HAP-1 (cell line): ENCODE measurements at regions not wholly inside any gene's neighbourhood (a gene's known extent, or its start where the extent isn't known, plus 50 kb on each side); places are given as distances from the start of the nearest gene placed in this dataset.

Experiments
- DNase-seq, 2 experiments: peaks; one replicate each; pipeline ENCODE4 v3.0.0-alpha.2; 2016 to 2020; ENCODE audit warnings: low spot score in 2 of 2
- H3K27me3 ChIP-seq: fragments of 250-450 bp; sonication (Bioruptor Pico); 2 replicates; pipeline ENCODE4 v1.5.1; 2020; ENCODE audit warnings: low read depth, mild to moderate bottlenecking, moderate library complexity
- H3K36me3 ChIP-seq: fragments of 250-450 bp; sonication (Bioruptor Pico); replicated peaks from 2 replicates; pipeline ENCODE4 v1.5.1; 2020; ENCODE audit warnings: mild to moderate bottlenecking
- H3K4me1 ChIP-seq: fragments of 250-450 bp; sonication (Bioruptor Pico); 2 replicates; pipeline ENCODE4 v1.5.1; 2020; ENCODE audit warnings: mild to moderate bottlenecking
- H3K4me3 ChIP-seq: fragments of 250-450 bp; sonication (Bioruptor Pico); 2 replicates; pipeline ENCODE4 v1.5.1; 2020; ENCODE audit warnings: mild to moderate bottlenecking, moderate library complexity
- H3K9me3 ChIP-seq: fragments of 250-450 bp; sonication (Bioruptor Pico); 2 replicates; pipeline ENCODE4 v1.5.1; 2020; ENCODE audit warnings: mild to moderate bottlenecking, moderate library complexity
- in situ Hi-C: fragments of 300-500 bp; cut with MboI; formaldehyde crosslinking; loops from 3 replicates; pipeline ENCODE4 v1.14.3; 2020; ENCODE audit warnings: low sequenced_read_pairs, inconsistent platforms, mixed read lengths

- in situ Hi-C loops, result no loop called here
- no peak for DNase-seq
- Histone ChIP-seq H3K27me3 (no peaks in the 10 kb centered on the region), H3K4me1 (no peaks in the 10 kb centered on the region), H3K9me3 (no peaks in the 10 kb centered on the region), H3K36me3 (no peaks in the 10 kb centered on the region), H3K4me3 (no peak overlapping the region)
Observed at GRCh38 chr9:1115370-1115769, 65.2 kb downstream of the DMRT2 start.

GRCh38 chr9:1117439-1117838 is 67.3 kb downstream of the DMRT2 start:
- in situ Hi-C loops, result no loop called here
- Histone ChIP-seq H3K36me3 (no peaks in the 10 kb centered on the region), H3K27me3 (no peaks in the 10 kb centered on the region), H3K9me3 (no peaks in the 10 kb centered on the region), H3K4me3 (no peak overlapping the region), H3K4me1 (no peaks in the 10 kb centered on the region)
- DNase-seq, result no peak

- Histone ChIP-seq H3K27me3 (no peaks in the 10 kb centered on the region), H3K4me3 (no peak overlapping the region), H3K4me1 (no peaks in the 10 kb centered on the region), H3K36me3 (no peaks in the 10 kb centered on the region), H3K9me3 (no peaks in the 10 kb centered on the region)
- in situ Hi-C loops, result no loop called here
- DNase-seq, result no peak
Observed at GRCh38 chr9:1120500-1121165, 70.5 kb downstream of the DMRT2 start.

- no peaks in the 10 kb centered on the region for H3K27me3 ChIP-seq
- H3K4me3 ChIP-seq, result no peak overlapping the region
- no peaks in the 10 kb centered on the region for H3K9me3 ChIP-seq
- H3K36me3 ChIP-seq, result no peaks in the 10 kb centered on the region
- in situ Hi-C loops, result no loop called here
- no peaks in the 10 kb centered on the region for H3K4me1 ChIP-seq
- no peak for DNase-seq
Observed at GRCh38 chr9:1125741-1126140, 75.6 kb downstream of the DMRT2 start.

GRCh38 chr9:1128046-1128445 is 77.9 kb downstream of the DMRT2 start:
- no peak for DNase-seq
- Histone ChIP-seq H3K27me3 (no peaks in the 10 kb centered on the region), H3K36me3 (no peaks in the 10 kb centered on the region), H3K4me3 (no peak overlapping the region), H3K4me1 (no peaks in the 10 kb centered on the region), H3K9me3 (no peaks in the 10 kb centered on the region)
- in situ Hi-C loops, result no loop called here

- Histone ChIP-seq H3K4me3 (no peak overlapping the region), H3K27me3 (no peaks in the 10 kb centered on the region), H3K36me3 (no peaks in the 10 kb centered on the region), H3K4me1 (no peaks in the 10 kb centered on the region), H3K9me3 (no peaks in the 10 kb centered on the region)
- DNase-seq, result no peak
- in situ Hi-C loops, result no loop called here
Observed at GRCh38 chr9:1129382-1129781, 79.2 kb downstream of the DMRT2 start.

- Histone ChIP-seq H3K4me3 (no peak overlapping the region), H3K36me3 (no peaks in the 10 kb centered on the region), H3K27me3 (no peaks in the 10 kb centered on the region), H3K4me1 (no peaks in the 10 kb centered on the region), H3K9me3 (no peaks in the 10 kb centered on the region)
- DNase-seq, result no peak
- in situ Hi-C loops, result no loop called here
Observed at GRCh38 chr9:1140057-1140456, 89.9 kb downstream of the DMRT2 start.

- H3K27me3 ChIP-seq, result no peaks in the 10 kb centered on the region
- H3K9me3 ChIP-seq, result no peaks in the 10 kb centered on the region
- no peaks in the 10 kb centered on the region for H3K36me3 ChIP-seq
- in situ Hi-C loops, result no loop called here
- H3K4me3 ChIP-seq, result no peak overlapping the region
- no peak for DNase-seq
- H3K4me1 ChIP-seq, result no peaks in the 10 kb centered on the region
Observed at GRCh38 chr9:1151691-1152090, 101.5 kb downstream of the DMRT2 start.

GRCh38 chr9:1152171-1152570 is 102.0 kb downstream of the DMRT2 start:
- no peaks in the 10 kb centered on the region for H3K9me3 ChIP-seq
- no peak overlapping the region for H3K4me3 ChIP-seq
- in situ Hi-C loops, result no loop called here
- no peaks in the 10 kb centered on the region for H3K36me3 ChIP-seq
- no peaks in the 10 kb centered on the region for H3K27me3 ChIP-seq
- no peak for DNase-seq
- H3K4me1 ChIP-seq, result no peaks in the 10 kb centered on the region

GRCh38 chr9:1154739-1155138 is 104.6 kb downstream of the DMRT2 start:
- H3K36me3 ChIP-seq, result no peaks in the 10 kb centered on the region
- no peaks in the 10 kb centered on the region for H3K9me3 ChIP-seq
- no peak overlapping the region for H3K4me3 ChIP-seq
- no peak for DNase-seq
- in situ Hi-C loops, result no loop called here
- no peaks in the 10 kb centered on the region for H3K27me3 ChIP-seq
- no peaks in the 10 kb centered on the region for H3K4me1 ChIP-seq

GRCh38 chr9:1155602-1156001 is 105.4 kb downstream of the DMRT2 start:
- Histone ChIP-seq H3K9me3 (no peaks in the 10 kb centered on the region), H3K27me3 (no peaks in the 10 kb centered on the region), H3K36me3 (no peaks in the 10 kb centered on the region), H3K4me3 (no peak overlapping the region), H3K4me1 (no peaks in the 10 kb centered on the region)
- DNase-seq, result no peak
- in situ Hi-C loops, result no loop called here

- no peaks in the 10 kb centered on the region for H3K27me3 ChIP-seq
- H3K4me1 ChIP-seq, result no peaks in the 10 kb centered on the region
- H3K9me3 ChIP-seq, result no peaks in the 10 kb centered on the region
- DNase-seq, result no peak
- no peaks in the 10 kb centered on the region for H3K36me3 ChIP-seq
- in situ Hi-C loops, result no loop called here
- H3K4me3 ChIP-seq, result no peak overlapping the region
Observed at GRCh38 chr9:1156794-1157550, 106.8 kb downstream of the DMRT2 start.

GRCh38 chr9:1157836-1158235 is 107.7 kb downstream of the DMRT2 start:
- Histone ChIP-seq H3K9me3 (no peaks in the 10 kb centered on the region), H3K27me3 (no peaks in the 10 kb centered on the region), H3K4me1 (no peaks in the 10 kb centered on the region), H3K4me3 (no peak overlapping the region), H3K36me3 (no peaks in the 10 kb centered on the region)
- in situ Hi-C loops, result no loop called here
- DNase-seq, result no peak

GRCh38 chr9:1170918-1171317 is 120.8 kb downstream of the DMRT2 start:
- in situ Hi-C loops, result no loop called here
- no peak overlapping the region for H3K4me3 ChIP-seq
- H3K4me1 ChIP-seq, result no peaks in the 10 kb centered on the region
- H3K27me3 ChIP-seq, result no peaks in the 10 kb centered on the region
- H3K36me3 ChIP-seq, result no peaks in the 10 kb centered on the region
- H3K9me3 ChIP-seq, result no peaks in the 10 kb centered on the region
- DNase-seq, result no peak
